Activated gamma-delta T cell treated with anti-CD3 and anti-CD28 coated beads, Interleukin-2, amount 50 U/mL, for 16 hours (primary cell): ENCODE measurements at regions not wholly inside any gene's neighbourhood (a gene's known extent, or its start where the extent isn't known, plus 50 kb on each side); places are given as distances from the start of the nearest gene placed in this dataset.

Source experiments
- DNase-seq: peaks from one replicate; pipeline ENCODE4 v3.0.0-alpha.2; 2020; ENCODE audit warnings: low read depth

DNA sequence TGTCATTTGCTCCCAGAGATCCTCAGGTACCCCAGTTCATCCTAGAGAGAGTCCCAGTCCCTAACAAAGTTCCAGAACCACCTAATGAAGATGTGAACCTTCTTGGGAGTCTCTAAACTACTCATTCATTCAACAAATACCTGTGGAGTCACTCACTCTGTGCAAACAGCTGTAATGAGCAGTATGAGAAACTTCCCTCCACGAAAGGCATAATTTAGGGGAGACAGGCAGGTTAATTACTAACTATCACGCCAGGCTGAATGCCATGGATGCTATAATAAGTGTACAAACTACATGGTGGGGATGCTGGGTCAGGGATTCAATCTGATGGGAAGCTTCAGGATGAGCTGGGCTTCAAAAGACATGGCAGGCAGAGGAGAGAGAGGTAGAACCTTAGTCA lies 70.1 kb upstream of the AFDN start:
- DNase-seq, result no peak

GRCh38 chr6:167757249-167757648 lies 69.5 kb upstream of the AFDN start:
- no peak for DNase-seq

DNA sequence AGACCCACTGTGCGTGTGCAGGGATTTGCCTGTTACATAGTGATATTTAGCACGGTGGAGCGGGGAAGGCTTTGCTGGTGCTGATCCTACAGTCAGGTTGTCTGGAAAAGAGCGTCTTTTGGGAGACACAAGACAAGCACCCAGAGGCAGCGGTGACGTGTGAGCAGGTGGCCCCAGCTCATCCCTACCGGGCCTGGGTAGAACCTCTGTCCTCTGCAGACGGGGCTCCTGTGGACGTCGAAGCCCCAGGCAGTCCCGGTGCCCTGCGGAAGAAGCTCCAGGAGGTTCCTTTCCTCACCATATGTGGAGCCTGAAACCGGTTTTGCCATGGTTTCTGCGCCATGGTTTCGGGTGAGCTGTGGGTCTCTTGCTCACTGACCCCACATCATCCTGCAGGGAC lies 68.9 kb upstream of the AFDN start:
- no peak for DNase-seq

- DNase-seq, result no peak
Measured at GRCh38 chr6:167758309-167759023, 68.2 kb upstream of the AFDN start.

DNA sequence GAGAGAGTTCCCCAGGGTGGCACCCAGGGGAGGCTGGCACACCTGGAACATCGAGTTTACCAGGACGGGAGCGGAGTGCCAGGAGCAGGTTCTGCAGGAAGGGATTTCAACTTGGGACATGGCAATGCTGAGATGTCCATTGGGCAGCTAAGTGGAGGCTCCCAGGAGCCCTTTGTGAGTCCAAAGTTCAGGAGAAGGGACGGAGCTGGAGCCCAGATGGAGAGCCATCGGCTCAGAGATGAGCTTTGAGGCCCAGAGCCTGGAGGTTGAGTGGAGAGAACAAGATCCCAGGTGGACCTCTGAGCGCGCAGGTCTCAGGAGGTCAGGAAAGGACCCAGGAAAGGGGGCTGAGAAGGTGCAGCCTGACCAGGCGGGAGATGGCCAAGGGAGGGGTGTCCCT lies 67.5 kb upstream of the AFDN start:
- DNase-seq, result no peak

- DNase-seq, result no peak
Measured at GRCh38 chr6:167759912-167760311, 66.8 kb upstream of the AFDN start.

- DNase-seq, result no peak
Measured at GRCh38 chr6:167760979-167761793, 65.5 kb upstream of the AFDN start.

GRCh38 chr6:167761794-167762258 lies 64.9 kb upstream of the AFDN start:
- DNase-seq, result no peak

GRCh38 chr6:167762259-167762962 lies 64.3 kb upstream of the AFDN start:
- no peak for DNase-seq

GRCh38 chr6:167763056-167763944 lies 63.4 kb upstream of the AFDN start:
- DNase-seq, result no peak

- no peak for DNase-seq
Measured at GRCh38 chr6:167764215-167764614, 62.5 kb upstream of the AFDN start.

DNA sequence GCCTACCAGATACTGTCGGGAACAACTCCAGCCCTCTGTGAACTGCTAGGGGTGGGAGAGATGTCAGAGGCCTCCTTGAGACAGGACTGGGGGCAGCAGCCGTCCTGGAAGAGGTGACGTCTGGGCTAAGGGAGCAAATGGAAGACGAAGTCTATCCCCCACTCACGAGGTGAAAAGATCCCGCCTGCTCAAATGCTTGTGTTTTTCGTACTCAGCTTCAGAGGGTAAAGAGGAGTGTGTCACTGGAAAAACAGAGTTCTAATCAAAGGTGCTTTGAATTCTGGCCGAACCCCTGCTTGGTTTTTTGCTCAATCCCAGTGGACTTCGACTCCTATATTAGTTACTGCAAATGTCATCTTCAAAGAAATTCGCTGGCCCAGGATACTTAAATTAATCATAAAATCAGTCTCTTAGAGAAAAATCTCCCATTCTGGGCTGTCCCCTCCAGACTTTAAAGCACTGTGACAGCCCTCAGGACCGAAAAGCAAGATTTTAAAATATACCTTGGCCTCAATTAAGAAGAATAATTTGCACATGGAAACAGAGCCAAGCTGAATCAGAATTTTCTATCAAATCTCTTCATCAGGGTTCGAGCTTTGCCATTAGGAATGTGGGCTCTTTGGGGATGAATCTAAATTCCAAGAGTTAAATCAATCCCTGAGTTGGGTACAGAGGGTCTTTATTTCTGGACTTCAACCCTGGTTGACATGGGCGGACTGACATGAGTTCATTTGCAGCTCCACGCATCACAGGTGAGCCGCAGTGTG lies 61.8 kb upstream of the AFDN start:
- no peak for DNase-seq

GRCh38 chr6:167766986-167767714 lies 59.6 kb upstream of the AFDN start:
- no peak for DNase-seq

DNA sequence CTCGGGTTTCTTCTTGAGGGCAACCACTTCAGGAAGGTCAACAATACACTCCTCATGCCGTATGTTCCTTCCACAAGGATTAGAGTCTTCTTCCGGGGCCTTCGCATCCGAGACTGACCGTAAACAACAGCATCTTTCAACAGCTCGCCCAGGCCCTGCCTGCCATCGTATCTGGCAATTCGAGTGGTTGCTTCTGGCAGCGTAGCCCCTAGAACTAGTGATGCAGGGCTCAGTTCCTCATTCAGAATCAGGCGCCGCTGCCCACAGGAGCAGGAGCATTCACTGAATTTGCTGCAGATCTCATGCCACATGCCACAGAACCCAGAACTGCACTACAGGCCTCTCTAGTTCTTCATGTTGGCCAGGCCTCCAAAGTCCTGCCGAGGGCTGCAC lies 59.0 kb upstream of the AFDN start:
- no peak for DNase-seq

DNA sequence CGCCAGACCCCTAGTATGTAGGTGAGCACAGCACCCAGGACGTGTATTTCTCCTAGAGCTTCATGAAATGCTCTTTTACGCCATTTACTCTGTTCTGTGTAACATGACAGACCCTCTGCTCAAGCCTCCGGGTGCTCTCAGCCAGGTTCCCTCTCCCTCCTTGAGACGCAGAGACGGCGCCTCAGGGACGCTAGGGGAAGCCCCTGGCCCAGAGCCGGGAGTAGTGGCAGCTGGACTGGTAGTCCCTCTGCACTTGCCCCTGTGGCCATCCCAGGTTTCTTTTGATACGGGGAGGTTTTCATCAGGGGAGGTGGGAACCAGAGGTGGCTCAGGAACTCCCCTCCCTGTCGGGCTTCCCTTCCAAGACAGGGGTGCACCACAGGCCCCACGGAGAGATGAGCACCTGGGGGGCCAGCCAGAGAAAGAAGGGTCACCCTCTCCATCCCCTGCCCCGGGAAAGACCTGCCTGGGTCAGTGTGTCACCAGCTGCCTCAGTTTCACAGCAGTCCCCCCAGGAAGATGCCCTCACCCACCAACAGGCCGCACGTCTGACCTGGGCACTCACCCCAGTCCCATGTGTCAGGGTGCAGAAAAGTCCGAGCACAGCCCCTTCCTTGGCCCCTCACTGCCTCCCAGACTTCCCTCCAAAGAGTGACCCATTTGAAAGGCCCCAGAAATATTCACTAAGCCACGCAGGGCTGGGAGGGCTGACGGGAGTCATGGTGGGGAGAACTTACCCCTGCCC lies 58.1 kb upstream of the AFDN start:
- no peak for DNase-seq

DNA sequence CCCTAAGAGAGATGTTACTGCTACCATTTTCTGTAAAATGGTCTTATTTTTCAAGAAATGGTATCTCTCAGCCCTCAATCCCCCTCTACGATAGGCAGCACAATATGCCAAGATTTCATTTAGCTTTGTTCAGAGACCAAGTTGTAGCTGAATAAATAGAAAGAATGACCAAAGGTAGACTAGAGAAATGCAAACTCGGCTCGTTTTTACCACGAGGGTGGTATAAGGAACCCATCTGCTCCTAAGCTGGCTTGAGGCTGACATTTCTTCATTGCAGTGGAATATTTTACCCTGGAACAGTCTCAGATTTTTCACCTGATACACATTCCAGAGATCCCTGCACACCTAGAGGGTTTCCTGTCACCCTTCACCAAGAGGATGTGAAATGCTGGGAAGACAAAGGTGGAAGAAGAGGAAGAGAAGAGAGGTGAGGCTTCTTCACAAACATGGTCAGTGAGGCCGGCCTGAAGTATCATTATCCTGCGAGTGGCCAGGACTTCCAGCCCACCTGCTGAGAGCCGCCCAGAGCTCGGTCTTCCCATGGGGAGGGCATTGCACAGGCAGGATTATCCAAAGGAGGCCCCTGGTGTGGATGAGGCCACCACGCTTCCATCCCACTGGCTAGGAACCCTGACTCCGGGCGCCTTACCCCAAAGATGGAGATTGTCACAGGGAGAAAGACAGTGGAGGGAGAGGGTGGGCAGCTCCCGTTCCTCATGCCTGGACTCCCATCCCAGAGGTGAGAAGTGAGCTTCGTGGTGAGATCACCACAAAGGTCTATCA lies 57.1 kb upstream of the AFDN start:
- DNase-seq, result no peak

DNA sequence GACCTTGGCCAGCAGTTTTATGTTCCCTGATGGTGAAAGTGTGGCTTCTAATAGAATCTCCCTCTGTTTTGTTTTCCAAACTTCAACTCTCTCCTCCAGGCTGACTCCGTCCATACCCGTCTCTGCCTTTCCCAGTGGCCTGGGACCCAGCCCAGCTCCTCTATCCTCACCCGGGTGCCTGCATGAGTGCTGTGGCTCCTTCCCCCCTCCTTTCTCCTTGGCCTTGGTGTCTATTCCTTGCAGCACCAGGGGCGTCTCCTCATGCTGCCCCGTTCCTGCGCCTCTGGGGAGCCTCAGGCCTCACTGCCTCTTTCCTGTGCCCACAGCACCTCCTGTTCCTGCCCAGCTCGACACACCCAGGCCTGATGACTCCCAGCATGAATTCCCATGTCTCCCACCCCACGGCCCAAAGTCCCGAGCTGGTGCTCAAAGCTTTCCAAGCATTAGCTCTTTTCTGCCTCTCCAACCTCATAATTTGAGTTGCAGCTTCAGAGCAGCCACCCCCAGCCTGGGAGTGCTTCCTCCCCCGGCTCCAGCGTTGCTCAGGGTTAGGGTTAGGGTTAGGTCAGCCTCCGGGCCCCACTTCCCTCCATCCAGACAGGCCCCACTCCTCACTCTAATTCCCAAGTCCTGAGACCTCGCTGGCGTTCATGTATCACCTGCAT lies 56.3 kb upstream of the AFDN start:
- DNase-seq, result no peak

DNA sequence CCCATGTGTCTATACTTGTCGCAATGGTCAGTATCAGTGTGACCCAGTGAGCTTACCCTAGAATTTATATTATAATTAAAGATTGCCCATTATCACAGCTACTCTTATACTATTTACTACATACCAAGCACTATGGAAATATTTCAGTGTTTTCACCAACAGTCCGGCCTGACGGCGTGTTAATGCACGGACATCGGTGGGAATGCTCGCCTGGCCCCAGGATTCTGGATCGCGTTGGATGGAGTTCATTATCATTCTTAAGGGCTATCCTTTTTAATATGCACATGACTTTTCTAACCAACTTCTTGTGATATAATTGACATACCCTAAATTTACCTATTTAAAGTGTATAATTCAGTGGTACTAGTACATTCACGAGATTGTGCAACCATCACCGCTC lies 51.8 kb upstream of the AFDN start:
- DNase-seq, result no peak
